ENCODE measurements at regions not wholly inside any gene's neighbourhood (a gene's known extent, or its start where the extent isn't known, plus 50 kb on each side); places are given as distances from the start of the nearest gene placed in this dataset.

- TF ChIP-seq YY1 (IDR thresholded peaks at IDR 0.05; ENCODE audit: insufficient read depth, insufficient read length) (no peak), SUZ12 (IDR thresholded peaks at IDR 0.05; ENCODE audit: extremely low read depth, insufficient read depth, insufficient read length) (no peak)
These were observed 1317.0 kb downstream of the PCDH9 start for GRCh38 chr13:65913173-65913572.
